Ishikawa (cell line): ENCODE measurements at regions not wholly inside any gene's neighbourhood (a gene's known extent, or its start where the extent isn't known, plus 50 kb on each side); places are given as distances from the start of the nearest gene placed in this dataset.

Experiments
- CEBPB ChIP-seq: IDR thresholded peaks from 2 replicates; pipeline ENCODE4 v1.6.1; 2012
- CREB1 ChIP-seq: IDR thresholded peaks from 2 replicates; pipeline ENCODE4 v1.6.1; 2012; ENCODE audit warnings: low read depth
- EGR1 ChIP-seq: IDR thresholded peaks from 2 replicates; pipeline ENCODE4 v1.6.1; 2012
- EP300 ChIP-seq: IDR thresholded peaks from 2 replicates; pipeline ENCODE4 v1.6.1; 2012; ENCODE audit warnings: borderline replicate concordance
- FOXM1 ChIP-seq: IDR thresholded peaks from 2 replicates; pipeline ENCODE4 v1.6.1; 2012; ENCODE audit warnings: low read depth, borderline replicate concordance
- MAX ChIP-seq: IDR thresholded peaks from 2 replicates; pipeline ENCODE4 v1.6.1; 2012
- NFIC ChIP-seq: IDR thresholded peaks from 2 replicates; pipeline ENCODE4 v1.6.1; 2012
- RAD21 ChIP-seq: IDR thresholded peaks from 2 replicates; pipeline ENCODE4 v1.6.1; 2012; ENCODE audit warnings: low read depth
- REST ChIP-seq: IDR thresholded peaks from 2 replicates; pipeline ENCODE4 v1.6.1; 2012; ENCODE audit warnings: low read depth, mild to moderate bottlenecking
- TAF1 ChIP-seq: IDR thresholded peaks from 2 replicates; pipeline ENCODE4 v1.6.1; 2012; ENCODE audit warnings: low read depth, mild to moderate bottlenecking
- TCF12 ChIP-seq: IDR thresholded peaks from 2 replicates; pipeline ENCODE4 v1.6.1; 2012; ENCODE audit warnings: low read depth
- TEAD4 ChIP-seq: IDR thresholded peaks from 2 replicates; pipeline ENCODE4 v1.6.1; 2012
- USF1 ChIP-seq: IDR thresholded peaks from 2 replicates; pipeline ENCODE4 v1.6.1; 2012
- YY1 ChIP-seq: IDR thresholded peaks from 2 replicates; pipeline ENCODE4 v1.6.1; 2012; ENCODE audit warnings: low read depth
- ZBTB7A ChIP-seq: IDR thresholded peaks from 2 replicates; pipeline ENCODE4 v1.6.1; 2012; ENCODE audit warnings: low read depth

- TF ChIP-seq ZBTB7A: no peak
- no peak for TF ChIP-seq TAF1
- no peak for TF ChIP-seq YY1
- no peak for TF ChIP-seq CEBPB
- no peak for TF ChIP-seq EP300
- TF ChIP-seq USF1: no peak
- TF ChIP-seq CREB1: no peak
- TF ChIP-seq RAD21: no peak
- TF ChIP-seq TCF12: no peak
- TF ChIP-seq TEAD4: no peak
Observed at GRCh38 chr12:30153981-30154380, 370.2 kb upstream of the TMTC1 start.

GRCh38 chr12:30152705-30153104 lies 369.0 kb upstream of the TMTC1 start:
- TF ChIP-seq FOXM1: no peak
- TF ChIP-seq CREB1: no peak
- no peak for TF ChIP-seq NFIC
- no peak for TF ChIP-seq TAF1
- TF ChIP-seq CEBPB: no peak
- TF ChIP-seq ZBTB7A: no peak

- TF ChIP-seq CREB1: no peak
- TF ChIP-seq NFIC: no peak
- no peak for TF ChIP-seq CEBPB
- TF ChIP-seq TEAD4: no peak
- TF ChIP-seq ZBTB7A: no peak
- TF ChIP-seq RAD21: no peak
- TF ChIP-seq FOXM1: no peak
- no peak for TF ChIP-seq TAF1
- TF ChIP-seq REST: no peak
- no peak for TF ChIP-seq USF1
- TF ChIP-seq EGR1: no peak
- TF ChIP-seq EP300: no peak
- TF ChIP-seq YY1: no peak
- no peak for TF ChIP-seq TCF12
- TF ChIP-seq MAX: no peak
Observed at GRCh38 chr12:30151831-30152230, 368.1 kb upstream of the TMTC1 start.

- TF ChIP-seq MAX (no peak), TAF1 (no peak), CREB1 (no peak)
Observed at GRCh38 chr12:30146561-30146960, 362.8 kb upstream of the TMTC1 start.

- TF ChIP-seq FOXM1 (no peak), MAX (no peak)
Observed at GRCh38 chr12:30145684-30146032, 361.9 kb upstream of the TMTC1 start.

- TF ChIP-seq RAD21 (no peak), TAF1 (no peak), YY1 (no peak), ZBTB7A (no peak), CREB1 (no peak), CEBPB (no peak), TCF12 (no peak), USF1 (no peak)
Observed at GRCh38 chr12:30144777-30145683, 361.3 kb upstream of the TMTC1 start.

- TF ChIP-seq FOXM1: no peak
- TF ChIP-seq CREB1: no peak
- TF ChIP-seq REST: no peak
- TF ChIP-seq TAF1: no peak
- no peak for TF ChIP-seq CEBPB
Observed at GRCh38 chr12:30142301-30142700, 358.6 kb upstream of the TMTC1 start.
